SKM-1 treated with dmso at 0.1 percent for 144 hours (cell line): ENCODE measurements at regions not wholly inside any gene's neighbourhood (a gene's known extent, or its start where the extent isn't known, plus 50 kb on each side); places are given as distances from the start of the nearest gene placed in this dataset.
"Not testable (repeated sequence)": the region's sequence is repeated elsewhere in the genome, so short reads cannot be mapped to it uniquely, and the experiment has no call there.

ENCODE experiments used
- DNase-seq: peaks from one replicate; lab custom pipeline; 2025; ENCODE audit not compliant: unreplicated experiment; lab: John Stamatoyannopoulos, UW

DNA sequence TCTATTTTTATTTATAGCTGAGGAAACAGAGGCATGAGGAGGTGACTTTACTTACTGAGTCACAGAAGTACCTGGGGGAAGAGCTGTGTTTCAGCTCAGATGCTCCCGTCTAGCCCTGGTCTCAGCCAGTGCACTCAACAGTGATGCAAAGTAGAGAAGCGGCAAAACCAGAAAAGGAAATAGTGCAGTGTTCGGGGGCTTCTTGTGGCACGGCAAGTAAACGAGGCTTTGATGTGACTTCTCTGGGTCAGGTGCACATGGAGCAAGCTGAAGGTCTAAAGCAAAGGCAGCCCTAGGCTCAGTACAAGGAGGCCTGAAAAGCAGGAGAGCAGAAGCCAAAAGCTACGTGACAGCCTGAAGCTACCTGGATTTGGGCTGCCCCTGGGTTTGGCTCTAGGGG lies 526.7 kb upstream of the ADAMTS16 start:
- DNase-seq, result no peak

- DNase-seq, result no peak
Measured at GRCh38 chr5:4614088-4614487, 526.0 kb upstream of the ADAMTS16 start.

- not testable (repeated sequence) for DNase-seq
Measured at GRCh38 chr5:4615369-4615768, 524.8 kb upstream of the ADAMTS16 start.

DNA sequence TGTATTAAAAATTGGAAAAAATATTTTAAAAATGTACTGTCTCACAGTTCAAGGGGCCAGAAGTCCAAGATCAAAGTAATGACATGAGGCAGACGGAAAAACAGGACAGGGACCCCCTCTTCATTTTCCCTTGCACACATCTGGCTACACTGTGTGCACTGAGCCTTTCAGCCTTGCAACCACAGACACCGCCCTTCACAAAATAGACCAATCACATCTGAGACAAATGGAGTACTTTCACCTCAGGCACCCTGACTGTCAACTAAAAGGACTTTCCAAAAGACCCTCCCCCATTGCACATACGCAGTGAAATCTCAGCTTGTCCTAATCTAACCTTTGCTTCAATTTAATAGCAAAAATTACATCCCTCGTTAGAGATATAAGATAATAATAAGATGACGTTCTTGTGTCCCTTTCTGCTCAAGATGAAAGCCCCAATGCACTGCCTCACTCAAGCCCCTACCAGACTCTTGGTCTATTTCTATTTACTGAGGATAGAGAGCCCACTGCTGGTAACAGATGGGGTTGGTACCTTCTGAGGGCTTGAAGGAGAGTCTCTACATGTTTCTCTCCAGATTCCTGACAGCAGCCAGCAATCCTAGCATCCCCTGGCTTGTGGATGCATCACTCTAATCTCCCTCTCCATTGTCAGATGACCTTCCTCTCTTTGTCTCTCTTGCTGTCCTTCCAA lies 514.8 kb upstream of the ADAMTS16 start:
- DNase-seq, result no peak

DNA sequence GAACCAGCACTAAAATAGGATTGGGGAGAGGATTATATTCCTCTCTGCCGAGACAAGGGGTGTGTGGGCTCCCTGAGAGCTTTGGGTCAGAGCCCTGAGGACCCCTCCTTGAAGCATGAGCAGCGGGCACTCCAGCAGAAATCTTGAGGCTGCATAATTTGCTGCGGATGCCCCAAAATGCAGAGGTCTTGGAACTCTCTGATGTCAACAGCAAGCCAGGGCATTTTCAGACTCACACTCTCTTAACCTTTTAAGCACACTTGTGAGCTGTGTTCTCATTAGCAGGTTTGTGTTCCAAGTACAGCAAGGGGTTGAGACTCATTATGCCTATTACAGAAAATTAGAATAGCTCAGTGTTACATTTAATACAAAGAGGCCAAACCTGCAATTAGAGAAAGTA lies 513.0 kb upstream of the ADAMTS16 start:
- DNase-seq, result no peak

GRCh38 chr5:4627929-4628328 lies 512.2 kb upstream of the ADAMTS16 start:
- no peak for DNase-seq

- DNase-seq, result no peak
Measured at GRCh38 chr5:4628645-4629385, 511.3 kb upstream of the ADAMTS16 start.

DNA sequence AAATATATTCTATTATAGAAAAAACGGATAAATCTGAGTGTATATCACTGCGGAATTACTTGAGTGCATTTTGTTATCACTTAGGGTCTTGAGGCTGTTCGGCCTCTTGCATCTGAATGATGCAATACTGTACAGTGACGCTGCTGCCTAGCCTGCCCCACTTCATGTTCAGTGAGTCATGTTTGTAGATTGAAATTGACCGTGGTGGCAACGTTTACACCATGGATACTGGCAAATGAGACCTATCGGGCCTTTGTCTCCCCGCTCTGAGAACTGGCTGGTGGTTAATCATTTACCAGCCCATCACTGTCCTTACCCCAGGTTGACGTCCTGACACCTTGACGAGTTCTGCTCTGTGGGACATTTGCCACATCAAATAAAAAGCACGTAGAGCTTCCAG lies 510.1 kb upstream of the ADAMTS16 start:
- no peak for DNase-seq

GRCh38 chr5:4634342-4634741 lies 505.8 kb upstream of the ADAMTS16 start:
- no peak for DNase-seq

DNA sequence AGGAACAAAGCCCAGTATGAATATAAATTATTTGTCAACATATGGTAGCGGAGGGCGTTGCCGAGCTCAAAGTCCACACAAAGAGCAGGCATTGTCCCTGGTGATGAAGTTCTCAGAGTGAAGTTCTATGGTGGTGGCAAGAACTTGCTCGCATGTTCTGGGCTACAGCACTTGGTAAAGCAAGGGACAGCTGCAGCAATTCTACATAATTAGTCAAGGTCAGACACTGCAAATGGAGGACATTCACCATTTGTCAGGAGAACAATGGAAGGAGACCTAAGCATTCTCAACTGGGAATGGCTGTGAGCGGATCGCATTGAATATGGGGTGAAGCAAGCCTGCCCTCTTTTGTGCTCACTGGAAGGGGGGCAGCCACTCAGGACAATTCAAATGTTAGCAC lies 503.8 kb upstream of the ADAMTS16 start:
- DNase-seq, result no peak

GRCh38 chr5:4639946-4640345 lies 500.2 kb upstream of the ADAMTS16 start:
- DNase-seq, result no peak

DNA sequence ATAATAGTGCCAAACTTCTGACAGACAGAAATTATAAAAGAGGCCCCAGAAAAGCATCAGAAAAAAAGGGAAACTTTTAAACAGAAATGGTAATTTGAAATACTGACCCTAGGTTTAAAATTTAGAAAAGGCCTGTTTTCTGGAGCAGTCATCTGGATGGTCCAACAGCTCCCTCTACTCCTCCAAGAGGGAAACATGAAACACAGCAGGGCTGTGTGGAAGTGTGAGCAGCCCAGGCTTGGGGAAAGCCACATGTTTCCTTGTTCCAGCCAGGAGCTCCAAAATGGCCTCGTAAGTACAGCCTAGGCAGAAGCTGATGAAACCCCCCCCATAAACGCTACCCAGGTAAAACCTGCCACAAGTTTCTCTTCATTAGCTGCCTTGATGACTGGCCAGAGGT lies 499.3 kb upstream of the ADAMTS16 start:
- DNase-seq, result no peak

GRCh38 chr5:4642525-4642924 lies 497.6 kb upstream of the ADAMTS16 start:
- no peak for DNase-seq

DNA sequence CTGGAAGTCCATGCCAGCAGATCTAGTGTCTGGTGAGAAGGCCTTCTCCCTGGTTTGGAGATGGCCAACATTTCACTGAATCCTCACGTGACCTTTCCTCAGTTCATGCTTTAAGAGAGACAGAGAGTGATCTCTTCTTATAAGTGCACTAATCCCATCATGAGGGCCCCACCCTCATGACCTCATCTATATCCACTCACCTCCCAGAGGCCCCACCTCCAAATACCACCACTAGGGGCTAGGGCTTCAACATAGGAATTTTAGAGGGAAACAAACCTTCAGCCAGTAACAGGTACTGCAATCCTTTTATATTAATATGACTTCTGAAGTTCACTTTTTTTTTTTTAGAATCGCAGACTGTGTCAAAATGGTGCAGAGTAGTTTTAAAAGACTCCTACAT lies 496.9 kb upstream of the ADAMTS16 start:
- DNase-seq, result no peak

DNA sequence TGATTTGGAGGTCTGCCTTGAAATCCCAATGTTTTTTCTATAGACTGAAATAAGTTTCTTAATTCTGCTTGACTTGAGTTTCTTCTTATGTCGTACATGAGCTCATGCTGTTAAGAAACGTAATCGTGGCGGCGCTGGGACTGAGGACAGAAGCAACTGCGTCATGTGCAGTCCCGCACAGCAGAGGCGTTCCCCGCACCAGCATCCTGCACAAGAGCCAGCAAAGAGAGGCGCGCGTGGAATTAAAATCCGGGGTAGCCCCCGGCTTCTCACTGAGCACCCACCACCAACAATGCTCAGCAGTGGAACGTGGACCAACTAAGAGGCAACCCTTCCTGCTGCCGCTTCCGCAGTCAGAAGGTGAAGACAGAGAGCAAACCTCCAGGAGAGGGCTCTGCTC lies 496.2 kb upstream of the ADAMTS16 start:
- no peak for DNase-seq

GRCh38 chr5:4646715-4647375 lies 493.3 kb upstream of the ADAMTS16 start:
- no peak for DNase-seq

GRCh38 chr5:4647955-4648354 lies 492.2 kb upstream of the ADAMTS16 start:
- no peak for DNase-seq

DNA sequence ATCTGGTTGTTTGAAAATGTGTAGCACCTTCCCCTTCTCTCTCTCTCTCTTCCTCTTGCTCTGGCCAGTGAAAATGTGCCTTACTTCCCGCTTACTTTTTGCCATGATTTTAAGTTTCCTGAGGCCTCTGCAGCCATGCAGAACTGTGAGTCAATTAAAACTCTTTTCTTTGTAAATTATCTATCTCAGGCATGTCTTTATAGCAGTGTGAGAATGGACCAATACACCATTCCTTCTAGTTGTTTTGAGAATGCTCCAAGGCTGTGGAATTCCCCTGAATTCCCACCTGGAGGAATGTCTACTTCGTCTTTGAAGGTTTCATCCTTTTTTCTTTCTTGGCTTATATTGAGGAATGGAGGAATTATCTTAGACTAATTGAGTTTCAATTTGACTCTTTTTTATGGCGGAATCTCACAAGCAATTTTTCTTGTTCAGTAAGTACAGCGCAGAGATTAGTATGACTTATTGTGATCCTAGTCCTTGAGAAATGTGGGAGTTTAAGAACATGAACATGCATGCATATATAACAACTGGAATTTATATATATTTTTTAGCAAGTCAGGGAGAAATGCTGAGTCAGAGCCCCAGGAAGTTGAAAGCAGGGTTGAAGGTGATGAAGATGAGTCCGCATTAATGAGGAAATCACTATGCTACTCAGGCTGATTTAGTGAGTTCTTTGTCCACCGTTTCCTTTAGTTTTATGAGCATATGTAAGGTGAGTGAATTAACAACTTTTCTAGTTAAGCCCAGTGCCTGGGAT lies 488.1 kb upstream of the ADAMTS16 start:
- no peak for DNase-seq

GRCh38 chr5:4653475-4653874 lies 486.7 kb upstream of the ADAMTS16 start:
- DNase-seq, result no peak

DNA sequence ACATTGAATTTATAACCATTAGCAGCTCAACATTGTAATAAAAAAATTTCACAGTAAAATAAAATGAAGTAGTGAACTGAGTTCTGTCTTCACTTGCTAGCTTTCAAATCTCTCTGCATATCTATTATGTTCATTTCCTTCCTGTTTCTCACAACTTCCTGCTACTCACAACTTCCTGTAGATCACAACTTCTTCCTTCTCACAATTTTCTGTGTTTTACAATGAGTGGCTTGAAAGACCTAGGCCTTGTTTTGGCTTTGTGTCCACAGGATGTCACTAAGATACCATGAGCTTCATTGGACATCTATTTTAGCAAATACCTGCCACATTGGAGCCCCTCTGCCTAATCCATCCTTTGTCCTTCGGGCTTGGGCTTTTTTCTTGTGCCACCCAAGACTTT lies 480.3 kb upstream of the ADAMTS16 start:
- no peak for DNase-seq

DNA sequence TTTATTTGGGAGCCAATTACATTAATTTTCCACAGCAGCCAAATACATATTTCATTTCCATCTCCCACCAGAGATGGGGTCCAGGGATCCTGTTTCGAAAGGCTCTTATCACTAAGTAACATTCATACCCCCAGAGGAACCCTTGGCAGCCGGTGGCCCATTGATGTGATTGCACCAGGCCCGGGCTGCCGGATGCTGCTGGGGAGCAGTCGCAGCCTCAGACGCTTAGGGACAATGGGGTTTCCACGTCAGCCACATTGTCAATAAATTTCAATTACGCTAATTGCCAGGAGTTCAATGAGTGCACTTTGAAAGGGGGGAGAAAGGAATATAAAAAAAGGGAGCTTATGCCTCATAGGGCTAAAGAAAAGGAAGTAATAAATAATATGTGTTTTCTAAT lies 478.8 kb upstream of the ADAMTS16 start:
- no peak for DNase-seq

GRCh38 chr5:4661836-4662235 lies 478.3 kb upstream of the ADAMTS16 start:
- DNase-seq, result no peak
